GM23338 (cell line): ENCODE measurements at regions not wholly inside any gene's neighbourhood (a gene's known extent, or its start where the extent isn't known, plus 50 kb on each side); places are given as distances from the start of the nearest gene placed in this dataset.

Experiments used
- CREB1 ChIP-seq: fragments of 250-450 bp; sonication (Bioruptor Pico); IDR thresholded peaks from 2 replicates; pipeline ENCODE4 v1.5.0; 2020; ENCODE audit warnings: low read depth, mild to moderate bottlenecking, moderate library complexity
- CTCF ChIP-seq, 2 experiments: fragments of 200-600 bp in 1 of 2; sonication (generic) in 1 of 2; conservative IDR thresholded peaks; 2 replicates each; pipeline versions ENCODE4 v1.5.1 to v1.6.1; 2016 to 2017; ENCODE audit warnings: antibody characterized with exemption in 2 of 2, low read depth in 2 of 2, mild to moderate bottlenecking in 2 of 2, moderate library complexity in 1 of 2
- EZH2 ChIP-seq: fragments of 200-600 bp; sonication (generic); IDR thresholded peaks from one replicate; pipeline ENCODE4 v1.8.0; 2017; ENCODE audit warnings: antibody characterized with exemption, mild to moderate bottlenecking, low read depth; ENCODE audit not compliant: unreplicated experiment
- JUNB ChIP-seq: IDR thresholded peaks from one replicate; pipeline ENCODE4 v1.6.1; 2016; ENCODE audit warnings: antibody characterized with exemption; ENCODE audit not compliant: unreplicated experiment
- POLR2AphosphoS5 ChIP-seq: IDR thresholded peaks from 2 replicates; pipeline ENCODE4 v1.6.1; 2016; ENCODE audit warnings: antibody characterized with exemption, low read depth
- ZNF114 ChIP-seq: fragments of 250-450 bp; sonication (Bioruptor Pico); IDR thresholded peaks from 2 replicates; pipeline ENCODE4 v1.5.0; 2020; ENCODE audit warnings: mild to moderate bottlenecking, moderate library complexity
- TF ChIP-seq, protein P1 (sequence below): IDR thresholded peaks from one replicate; pipeline ENCODE4 v1.6.1; 2018; ENCODE audit warnings: antibody characterized with exemption; ENCODE audit not compliant: unreplicated experiment
- TF ChIP-seq, protein P2 (sequence below): IDR thresholded peaks from 2 replicates; pipeline ENCODE4 v1.6.1; 2016; ENCODE audit warnings: antibody characterized with exemption

DNA sequence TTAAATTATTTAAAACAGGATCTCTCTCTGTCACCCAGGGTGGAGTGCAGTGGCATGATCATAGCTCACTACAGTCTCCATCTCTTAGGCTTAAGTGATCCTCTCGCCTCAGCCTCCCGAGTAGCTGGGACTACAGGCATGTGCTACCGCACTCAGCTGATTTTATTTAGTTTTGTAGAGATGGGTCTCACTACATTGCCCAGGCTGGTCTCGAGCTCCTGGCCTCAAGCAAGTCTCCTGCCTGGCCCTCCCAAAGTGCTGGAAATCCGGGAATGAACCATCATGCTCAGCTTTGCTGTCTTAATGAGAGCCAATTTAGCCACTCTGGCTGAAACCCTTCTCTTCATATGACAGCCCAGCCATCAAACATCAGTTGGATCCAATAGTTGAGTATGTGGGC is 53.3 kb upstream of the NRP1 start:
- TF ChIP-seq CTCF (conservative IDR thresholded peaks at IDR 0.05; ENCODE audit: low read depth in 2 of 2): no peak
- TF ChIP-seq EZH2: no peak
- TF ChIP-seq JUNB: no peak
- TF ChIP-seq CREB1: no peak
- TF ChIP-seq, protein P1, sequence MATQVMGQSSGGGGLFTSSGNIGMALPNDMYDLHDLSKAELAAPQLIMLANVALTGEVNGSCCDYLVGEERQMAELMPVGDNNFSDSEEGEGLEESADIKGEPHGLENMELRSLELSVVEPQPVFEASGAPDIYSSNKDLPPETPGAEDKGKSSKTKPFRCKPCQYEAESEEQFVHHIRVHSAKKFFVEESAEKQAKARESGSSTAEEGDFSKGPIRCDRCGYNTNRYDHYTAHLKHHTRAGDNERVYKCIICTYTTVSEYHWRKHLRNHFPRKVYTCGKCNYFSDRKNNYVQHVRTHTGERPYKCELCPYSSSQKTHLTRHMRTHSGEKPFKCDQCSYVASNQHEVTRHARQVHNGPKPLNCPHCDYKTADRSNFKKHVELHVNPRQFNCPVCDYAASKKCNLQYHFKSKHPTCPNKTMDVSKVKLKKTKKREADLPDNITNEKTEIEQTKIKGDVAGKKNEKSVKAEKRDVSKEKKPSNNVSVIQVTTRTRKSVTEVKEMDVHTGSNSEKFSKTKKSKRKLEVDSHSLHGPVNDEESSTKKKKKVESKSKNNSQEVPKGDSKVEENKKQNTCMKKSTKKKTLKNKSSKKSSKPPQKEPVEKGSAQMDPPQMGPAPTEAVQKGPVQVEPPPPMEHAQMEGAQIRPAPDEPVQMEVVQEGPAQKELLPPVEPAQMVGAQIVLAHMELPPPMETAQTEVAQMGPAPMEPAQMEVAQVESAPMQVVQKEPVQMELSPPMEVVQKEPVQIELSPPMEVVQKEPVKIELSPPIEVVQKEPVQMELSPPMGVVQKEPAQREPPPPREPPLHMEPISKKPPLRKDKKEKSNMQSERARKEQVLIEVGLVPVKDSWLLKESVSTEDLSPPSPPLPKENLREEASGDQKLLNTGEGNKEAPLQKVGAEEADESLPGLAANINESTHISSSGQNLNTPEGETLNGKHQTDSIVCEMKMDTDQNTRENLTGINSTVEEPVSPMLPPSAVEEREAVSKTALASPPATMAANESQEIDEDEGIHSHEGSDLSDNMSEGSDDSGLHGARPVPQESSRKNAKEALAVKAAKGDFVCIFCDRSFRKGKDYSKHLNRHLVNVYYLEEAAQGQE: no peak
- TF ChIP-seq, protein P2, sequence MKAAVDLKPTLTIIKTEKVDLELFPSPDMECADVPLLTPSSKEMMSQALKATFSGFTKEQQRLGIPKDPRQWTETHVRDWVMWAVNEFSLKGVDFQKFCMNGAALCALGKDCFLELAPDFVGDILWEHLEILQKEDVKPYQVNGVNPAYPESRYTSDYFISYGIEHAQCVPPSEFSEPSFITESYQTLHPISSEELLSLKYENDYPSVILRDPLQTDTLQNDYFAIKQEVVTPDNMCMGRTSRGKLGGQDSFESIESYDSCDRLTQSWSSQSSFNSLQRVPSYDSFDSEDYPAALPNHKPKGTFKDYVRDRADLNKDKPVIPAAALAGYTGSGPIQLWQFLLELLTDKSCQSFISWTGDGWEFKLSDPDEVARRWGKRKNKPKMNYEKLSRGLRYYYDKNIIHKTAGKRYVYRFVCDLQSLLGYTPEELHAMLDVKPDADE: no peak
- TF ChIP-seq POLR2AphosphoS5: no peak
- TF ChIP-seq ZNF114 (CRISPR knock-in tag): no peak
